A549 (cell line): ENCODE measurements at regions not wholly inside any gene's neighbourhood (a gene's known extent, or its start where the extent isn't known, plus 50 kb on each side); places are given as distances from the start of the nearest gene placed in this dataset.

Experiments used
- EP300 ChIP-seq, 2 experiments: fragments of >200 bp; sonication (Bioruptor Twin); formaldehyde crosslinking; IDR thresholded peaks; 2 replicates in 1 of 2; 3 replicates in 1 of 2; pipeline ENCODE4 v1.6.1; 2016 to 2017
- ESRRA ChIP-seq: fragments of 150-350 bp; IDR thresholded peaks from 2 replicates; pipeline ENCODE4 v1.6.1; 2014; ENCODE audit warnings: mild to moderate bottlenecking, low read length, borderline replicate concordance
- MAZ ChIP-seq: fragments of 150-350 bp; IDR thresholded peaks from 2 replicates; pipeline ENCODE4 v1.6.1; 2014; ENCODE audit warnings: antibody characterized with exemption, low read depth, low read length, borderline replicate concordance
- POLR2A ChIP-seq: IDR thresholded peaks from 2 replicates; pipeline ENCODE4 v1.6.1; 2012; ENCODE audit warnings: mild to moderate bottlenecking, low read length
- RAD21 ChIP-seq, 2 experiments: fragments of >200 bp in 1 of 2; sonication (Bioruptor Twin) in 1 of 2; formaldehyde crosslinking in 1 of 2; IDR thresholded peaks in 1 of 2; conservative IDR thresholded peaks in 1 of 2; 2 replicates in 1 of 2; 3 replicates in 1 of 2; pipeline ENCODE4 v1.6.1; 2012 to 2018; ENCODE audit warnings: inconsistent platforms in 1 of 2
- SMC3 ChIP-seq: fragments of >200 bp; sonication (Bioruptor Twin); formaldehyde crosslinking; IDR thresholded peaks from 3 replicates; pipeline ENCODE4 v1.6.1; 2018; ENCODE audit warnings: inconsistent platforms
- TF ChIP-seq, protein P1 (sequence below): fragments of >200 bp; sonication (Bioruptor Twin); formaldehyde crosslinking; IDR thresholded peaks from 3 replicates; pipeline ENCODE4 v1.5.1; 2016
- TF ChIP-seq, protein P2 (sequence below): fragments of 200-600 bp; sonication (generic); IDR thresholded peaks from 2 replicates; pipeline ENCODE4 v1.6.1; 2016; ENCODE audit warnings: antibody characterized with exemption, mild to moderate bottlenecking, moderate library complexity
- TF ChIP-seq, protein P3 (sequence below): fragments of >200 bp; sonication (Bioruptor Twin); formaldehyde crosslinking; IDR thresholded peaks from 3 replicates; pipeline ENCODE4 v1.6.1; 2016

DNA sequence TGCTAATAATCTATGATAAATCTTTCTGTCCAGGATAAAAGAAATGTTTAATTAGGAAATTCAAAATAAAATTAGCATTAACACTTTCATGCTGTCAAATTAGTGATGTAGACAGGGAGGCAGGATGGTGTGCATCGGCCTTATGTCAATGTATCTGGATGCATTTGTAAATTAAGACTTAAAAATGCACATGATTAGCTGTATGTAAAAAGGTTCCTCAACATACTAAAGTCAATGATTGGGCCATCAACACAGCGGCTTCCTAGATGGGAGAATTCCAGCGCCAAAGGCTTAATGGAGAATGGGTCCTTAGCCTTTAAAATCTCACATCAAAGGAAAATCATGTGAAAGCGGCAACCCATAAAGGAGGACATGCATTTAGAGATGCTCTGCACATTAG lies 77.5 kb upstream of the ZEB2 start:
- TF ChIP-seq, protein P1, sequence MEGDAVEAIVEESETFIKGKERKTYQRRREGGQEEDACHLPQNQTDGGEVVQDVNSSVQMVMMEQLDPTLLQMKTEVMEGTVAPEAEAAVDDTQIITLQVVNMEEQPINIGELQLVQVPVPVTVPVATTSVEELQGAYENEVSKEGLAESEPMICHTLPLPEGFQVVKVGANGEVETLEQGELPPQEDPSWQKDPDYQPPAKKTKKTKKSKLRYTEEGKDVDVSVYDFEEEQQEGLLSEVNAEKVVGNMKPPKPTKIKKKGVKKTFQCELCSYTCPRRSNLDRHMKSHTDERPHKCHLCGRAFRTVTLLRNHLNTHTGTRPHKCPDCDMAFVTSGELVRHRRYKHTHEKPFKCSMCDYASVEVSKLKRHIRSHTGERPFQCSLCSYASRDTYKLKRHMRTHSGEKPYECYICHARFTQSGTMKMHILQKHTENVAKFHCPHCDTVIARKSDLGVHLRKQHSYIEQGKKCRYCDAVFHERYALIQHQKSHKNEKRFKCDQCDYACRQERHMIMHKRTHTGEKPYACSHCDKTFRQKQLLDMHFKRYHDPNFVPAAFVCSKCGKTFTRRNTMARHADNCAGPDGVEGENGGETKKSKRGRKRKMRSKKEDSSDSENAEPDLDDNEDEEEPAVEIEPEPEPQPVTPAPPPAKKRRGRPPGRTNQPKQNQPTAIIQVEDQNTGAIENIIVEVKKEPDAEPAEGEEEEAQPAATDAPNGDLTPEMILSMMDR, result no peak
- TF ChIP-seq POLR2A, result no peak
- no peak for TF ChIP-seq MAZ
- no peak for TF ChIP-seq ESRRA
- TF ChIP-seq RAD21 (conservative IDR thresholded peaks at IDR 0.05 in 1 of 2, IDR thresholded peaks at IDR 0.05 in 1 of 2), result no peak
- no peak for TF ChIP-seq SMC3
- TF ChIP-seq, protein P2, sequence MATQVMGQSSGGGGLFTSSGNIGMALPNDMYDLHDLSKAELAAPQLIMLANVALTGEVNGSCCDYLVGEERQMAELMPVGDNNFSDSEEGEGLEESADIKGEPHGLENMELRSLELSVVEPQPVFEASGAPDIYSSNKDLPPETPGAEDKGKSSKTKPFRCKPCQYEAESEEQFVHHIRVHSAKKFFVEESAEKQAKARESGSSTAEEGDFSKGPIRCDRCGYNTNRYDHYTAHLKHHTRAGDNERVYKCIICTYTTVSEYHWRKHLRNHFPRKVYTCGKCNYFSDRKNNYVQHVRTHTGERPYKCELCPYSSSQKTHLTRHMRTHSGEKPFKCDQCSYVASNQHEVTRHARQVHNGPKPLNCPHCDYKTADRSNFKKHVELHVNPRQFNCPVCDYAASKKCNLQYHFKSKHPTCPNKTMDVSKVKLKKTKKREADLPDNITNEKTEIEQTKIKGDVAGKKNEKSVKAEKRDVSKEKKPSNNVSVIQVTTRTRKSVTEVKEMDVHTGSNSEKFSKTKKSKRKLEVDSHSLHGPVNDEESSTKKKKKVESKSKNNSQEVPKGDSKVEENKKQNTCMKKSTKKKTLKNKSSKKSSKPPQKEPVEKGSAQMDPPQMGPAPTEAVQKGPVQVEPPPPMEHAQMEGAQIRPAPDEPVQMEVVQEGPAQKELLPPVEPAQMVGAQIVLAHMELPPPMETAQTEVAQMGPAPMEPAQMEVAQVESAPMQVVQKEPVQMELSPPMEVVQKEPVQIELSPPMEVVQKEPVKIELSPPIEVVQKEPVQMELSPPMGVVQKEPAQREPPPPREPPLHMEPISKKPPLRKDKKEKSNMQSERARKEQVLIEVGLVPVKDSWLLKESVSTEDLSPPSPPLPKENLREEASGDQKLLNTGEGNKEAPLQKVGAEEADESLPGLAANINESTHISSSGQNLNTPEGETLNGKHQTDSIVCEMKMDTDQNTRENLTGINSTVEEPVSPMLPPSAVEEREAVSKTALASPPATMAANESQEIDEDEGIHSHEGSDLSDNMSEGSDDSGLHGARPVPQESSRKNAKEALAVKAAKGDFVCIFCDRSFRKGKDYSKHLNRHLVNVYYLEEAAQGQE, result no peak
- TF ChIP-seq, protein P3, sequence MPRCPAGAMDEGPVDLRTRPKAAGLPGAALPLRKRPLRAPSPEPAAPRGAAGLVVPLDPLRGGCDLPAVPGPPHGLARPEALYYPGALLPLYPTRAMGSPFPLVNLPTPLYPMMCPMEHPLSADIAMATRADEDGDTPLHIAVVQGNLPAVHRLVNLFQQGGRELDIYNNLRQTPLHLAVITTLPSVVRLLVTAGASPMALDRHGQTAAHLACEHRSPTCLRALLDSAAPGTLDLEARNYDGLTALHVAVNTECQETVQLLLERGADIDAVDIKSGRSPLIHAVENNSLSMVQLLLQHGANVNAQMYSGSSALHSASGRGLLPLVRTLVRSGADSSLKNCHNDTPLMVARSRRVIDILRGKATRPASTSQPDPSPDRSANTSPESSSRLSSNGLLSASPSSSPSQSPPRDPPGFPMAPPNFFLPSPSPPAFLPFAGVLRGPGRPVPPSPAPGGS, result no peak
- TF ChIP-seq EP300 (IDR thresholded peaks at IDR 0.05), result no peak
